Activated CD8-positive, alpha-beta memory T cell treated with anti-CD3 and anti-CD28 coated beads, Interleukin-2, amount 10 ng/mL, durations not matched to agents 7 days and 5 days (primary cell): ENCODE measurements at regions not wholly inside any gene's neighbourhood (a gene's known extent, or its start where the extent isn't known, plus 50 kb on each side); places are given as distances from the start of the nearest gene placed in this dataset.
"Not testable (repeated sequence)": the region's sequence is repeated elsewhere in the genome, so short reads cannot be mapped to it uniquely, and the experiment has no call there.

Experiments
- ATAC-seq: fragments of 150-1000 bp; cut with Tn5 transposase; one replicate; pipeline ENCODE4 v1.10.0; 2021; ENCODE audit warnings: moderate library complexity
- CTCF ChIA-PET: fragments of 350-600 bp; sonication (Branson Sonifier 250); formaldehyde crosslinking; loops from one replicate; lab custom pipeline; 2021; ENCODE audit warnings: antibody characterized with exemption; lab: Charles Lee
- DNase-seq: peaks from one replicate; pipeline ENCODE4 v3.0.0-alpha.2; 2020
- H3K27ac Mint-ChIP-seq: one replicate; pipeline ENCODE4 v1.8.0; 2021; ENCODE audit warnings: mild to moderate bottlenecking, mixed read lengths
- H3K27me3 Mint-ChIP-seq: one replicate; pipeline ENCODE4 v1.8.0; 2021; ENCODE audit warnings: mixed read lengths
- H3K36me3 Mint-ChIP-seq: one replicate; pipeline ENCODE4 v1.8.0; 2021; ENCODE audit warnings: mild to moderate bottlenecking, mixed read lengths
- H3K4me1 Mint-ChIP-seq: one replicate; pipeline ENCODE4 v1.8.0; 2021; ENCODE audit warnings: mixed read lengths
- H3K4me3 Mint-ChIP-seq: one replicate; pipeline ENCODE4 v1.8.0; 2021; ENCODE audit warnings: mild to moderate bottlenecking, moderate library complexity, mixed read lengths
- H3K9me3 Mint-ChIP-seq: one replicate; pipeline ENCODE4 v1.8.0; 2022; ENCODE audit warnings: low read depth, mixed read lengths

GRCh38 chr4:117135634-117136354 is 50.4 kb upstream of the TRAM1L1 start:
- CTCF ChIA-PET, result no interaction called here

GRCh38 chr4:117137145-117137544 is 51.8 kb upstream of the TRAM1L1 start:
- no peaks in the 10 kb centered on the region for H3K27me3 Mint-ChIP-seq
- no peaks in the 10 kb centered on the region for H3K36me3 Mint-ChIP-seq
- H3K27ac Mint-ChIP-seq, result no peak overlapping the region
- H3K4me1 Mint-ChIP-seq, result no peaks in the 10 kb centered on the region
- peaks cover 6% of the 10 kb centered on the region for H3K9me3 Mint-ChIP-seq
- DNase-seq, result no peak
- H3K4me3 Mint-ChIP-seq, result no peak overlapping the region
- CTCF ChIA-PET, result no interaction called here
- no peak for ATAC-seq

More at GRCh38 chr4:117135634-117136354, 50.4 kb upstream of the TRAM1L1 start:
- no peak for DNase-seq
- no peaks in the 10 kb centered on the region for H3K36me3 Mint-ChIP-seq
- no peaks in the 10 kb centered on the region for H3K27me3 Mint-ChIP-seq
- ATAC-seq, result no peak
- no peak overlapping the region for H3K27ac Mint-ChIP-seq
- H3K4me1 Mint-ChIP-seq, result no peaks in the 10 kb centered on the region
- H3K9me3 Mint-ChIP-seq, result peaks cover 5% of the 10 kb centered on the region
- H3K4me3 Mint-ChIP-seq, result no peak overlapping the region

- DNase-seq, H3K36me3 Mint-ChIP-seq, H3K27ac Mint-ChIP-seq, H3K4me3 Mint-ChIP-seq, H3K9me3 Mint-ChIP-seq, H3K27me3 Mint-ChIP-seq, CTCF ChIA-PET, ATAC-seq, H3K4me1 Mint-ChIP-seq: not testable (repeated sequence)
Observed at GRCh38 chr4:117138732-117139131, 53.4 kb upstream of the TRAM1L1 start.

- ATAC-seq (no peak), DNase-seq (no peak)
- H3K9me3 Mint-ChIP-seq, result peaks cover 10% of the 10 kb centered on the region
- H3K27ac Mint-ChIP-seq, result no peak overlapping the region
- H3K4me1 Mint-ChIP-seq, result no peaks in the 10 kb centered on the region
- no peaks in the 10 kb centered on the region for H3K27me3 Mint-ChIP-seq
- H3K4me3 Mint-ChIP-seq, result no peak overlapping the region
- no peaks in the 10 kb centered on the region for H3K36me3 Mint-ChIP-seq
- CTCF ChIA-PET, result no interaction called here
Observed at GRCh38 chr4:117154251-117154650, 68.9 kb upstream of the TRAM1L1 start.

DNA sequence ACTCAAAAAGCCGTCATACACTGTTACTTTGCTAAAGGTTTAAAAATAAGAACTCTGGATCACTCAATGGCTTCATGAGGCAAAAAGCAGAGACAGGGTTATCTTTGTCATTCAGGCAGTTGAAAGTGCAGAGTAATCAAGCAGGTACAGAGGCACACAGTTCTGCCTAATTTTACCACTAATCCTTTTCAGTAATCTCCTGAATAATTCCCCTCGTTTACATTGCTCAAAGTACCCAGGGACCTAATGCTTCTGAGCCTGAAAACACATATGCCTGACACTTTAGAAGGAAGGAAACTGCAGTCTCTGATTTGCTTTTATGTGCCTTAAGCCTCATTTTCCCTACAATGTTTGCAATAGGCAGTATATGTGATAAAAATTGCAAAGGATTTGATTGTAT is 71.4 kb upstream of the TRAM1L1 start:
- no peaks in the 10 kb centered on the region for H3K27me3 Mint-ChIP-seq
- H3K4me1 Mint-ChIP-seq, result no peaks in the 10 kb centered on the region
- CTCF ChIA-PET, result no interaction called here
- no peak for ATAC-seq
- peaks cover 3% of the 10 kb centered on the region for H3K9me3 Mint-ChIP-seq
- no peaks in the 10 kb centered on the region for H3K36me3 Mint-ChIP-seq
- no peak for DNase-seq
- H3K27ac Mint-ChIP-seq, result no peak overlapping the region
- no peak overlapping the region for H3K4me3 Mint-ChIP-seq

DNA sequence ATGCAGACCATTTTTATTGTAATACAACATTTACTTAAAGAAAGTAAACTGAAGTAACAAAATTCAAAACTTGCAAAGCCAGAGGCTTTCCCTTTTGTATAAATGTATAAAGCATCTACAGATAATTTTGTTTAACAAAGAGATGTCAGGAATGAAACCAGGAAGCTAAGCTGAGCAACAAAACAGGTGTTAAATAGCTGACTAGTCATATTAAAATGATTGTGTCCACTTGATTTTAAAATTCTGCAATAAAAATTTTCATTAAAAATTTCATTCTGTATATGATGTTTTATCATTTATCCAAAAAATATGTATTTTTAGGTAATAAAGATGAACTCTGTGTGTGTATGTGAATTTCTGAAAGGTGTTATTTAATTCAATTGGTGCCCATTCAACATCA is 72.0 kb upstream of the TRAM1L1 start:
- Mint-ChIP-seq H3K36me3 (no peaks in the 10 kb centered on the region), H3K4me3 (no peak overlapping the region), H3K27me3 (no peaks in the 10 kb centered on the region), H3K27ac (no peak overlapping the region), H3K4me1 (no peaks in the 10 kb centered on the region), H3K9me3 (no peaks in the 10 kb centered on the region)
- ATAC-seq (no peak), DNase-seq (no peak)
- CTCF ChIA-PET, result no interaction called here

- no peak for DNase-seq
- Mint-ChIP-seq H3K9me3 (no peaks in the 10 kb centered on the region), H3K4me3 (no peak overlapping the region), H3K4me1 (no peaks in the 10 kb centered on the region), H3K27me3 (no peaks in the 10 kb centered on the region), H3K27ac (no peak overlapping the region), H3K36me3 (no peaks in the 10 kb centered on the region)
- ATAC-seq, result no peak
- CTCF ChIA-PET, result no interaction called here
Observed at GRCh38 chr4:117162976-117163375, 77.6 kb upstream of the TRAM1L1 start.

DNA sequence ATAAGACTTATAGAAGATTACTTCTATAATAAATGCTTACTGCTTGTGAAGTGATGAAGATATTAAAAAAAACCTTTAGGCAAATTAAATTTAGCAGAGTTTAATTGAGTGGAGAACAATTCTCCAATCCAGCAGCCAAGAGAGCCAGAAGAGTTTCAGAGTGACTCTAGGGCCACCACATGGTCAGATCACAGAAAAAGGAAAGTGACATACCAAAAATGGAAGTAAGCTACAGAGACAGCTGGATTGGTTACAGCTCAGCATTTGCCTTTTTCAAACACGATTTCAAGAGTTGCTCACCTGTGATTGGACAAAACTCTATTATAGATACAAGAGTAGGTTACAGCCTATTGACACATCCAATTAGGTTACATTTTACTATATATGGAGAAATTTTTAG is 79.0 kb upstream of the TRAM1L1 start:
- Mint-ChIP-seq H3K4me3 (no peak overlapping the region), H3K36me3 (no peaks in the 10 kb centered on the region), H3K9me3 (no peaks in the 10 kb centered on the region), H3K27me3 (no peaks in the 10 kb centered on the region), H3K27ac (no peak overlapping the region), H3K4me1 (no peaks in the 10 kb centered on the region)
- ATAC-seq, result no peak
- no peak for DNase-seq
- CTCF ChIA-PET, result no interaction called here

- H3K36me3 Mint-ChIP-seq, H3K27me3 Mint-ChIP-seq, ATAC-seq, DNase-seq, H3K4me3 Mint-ChIP-seq, H3K4me1 Mint-ChIP-seq, CTCF ChIA-PET, H3K27ac Mint-ChIP-seq, H3K9me3 Mint-ChIP-seq: not testable (repeated sequence)
Observed at GRCh38 chr4:117175369-117175768, 90.0 kb upstream of the TRAM1L1 start.

- H3K27me3 Mint-ChIP-seq, result no peaks in the 10 kb centered on the region
- CTCF ChIA-PET, result no interaction called here
- H3K36me3 Mint-ChIP-seq, result no peaks in the 10 kb centered on the region
- no peak overlapping the region for H3K27ac Mint-ChIP-seq
- no peak overlapping the region for H3K4me3 Mint-ChIP-seq
- H3K9me3 Mint-ChIP-seq, result no peaks in the 10 kb centered on the region
- DNase-seq (no peak), ATAC-seq (no peak)
- no peaks in the 10 kb centered on the region for H3K4me1 Mint-ChIP-seq
Observed at GRCh38 chr4:117203231-117203630, 117.9 kb upstream of the TRAM1L1 start.

DNA sequence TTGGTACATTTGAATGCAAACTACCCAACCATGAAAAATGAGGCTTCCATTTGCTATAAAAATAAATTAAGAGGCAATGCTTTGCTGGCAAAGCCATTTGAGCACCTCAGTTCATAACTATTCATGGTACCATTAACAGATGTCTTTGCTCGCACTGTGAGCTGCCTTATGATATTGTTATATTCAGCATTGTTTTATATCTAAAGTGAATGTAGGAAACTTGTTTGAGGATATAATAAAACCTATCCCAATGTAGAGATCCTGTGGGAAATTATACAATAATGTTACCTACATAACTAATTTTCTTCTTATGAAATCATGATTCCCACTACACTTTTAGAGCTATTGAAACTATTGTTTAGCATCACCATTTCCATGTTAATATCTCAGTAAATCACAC is 125.2 kb upstream of the TRAM1L1 start:
- DNase-seq, result no peak
- H3K4me1 Mint-ChIP-seq, result no peaks in the 10 kb centered on the region
- no peak overlapping the region for H3K27ac Mint-ChIP-seq
- no peaks in the 10 kb centered on the region for H3K36me3 Mint-ChIP-seq
- no peaks in the 10 kb centered on the region for H3K9me3 Mint-ChIP-seq
- H3K27me3 Mint-ChIP-seq, result no peaks in the 10 kb centered on the region
- no peak overlapping the region for H3K4me3 Mint-ChIP-seq
- no peak for ATAC-seq
- CTCF ChIA-PET, result no interaction called here

DNA sequence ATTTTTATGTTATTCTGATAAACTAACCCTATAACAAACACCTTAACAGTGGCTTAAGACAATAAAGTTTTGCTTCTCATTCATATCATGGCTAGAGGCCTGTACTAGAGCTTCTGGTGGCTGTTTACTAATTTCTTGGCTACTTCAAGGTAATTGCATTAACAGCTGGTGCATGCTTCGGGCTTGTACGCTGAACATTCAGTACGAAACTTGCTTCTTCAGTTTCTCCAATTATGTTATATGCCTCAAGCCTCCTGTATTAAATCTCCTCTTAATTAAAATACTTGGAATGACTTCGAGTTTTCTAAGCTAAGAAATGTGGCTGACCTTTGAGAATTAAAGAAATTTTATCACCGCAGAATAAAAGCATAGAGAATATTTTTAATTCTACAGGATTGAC is 138.9 kb upstream of the TRAM1L1 start:
- ATAC-seq, result no peak
- H3K27me3 Mint-ChIP-seq, result no peaks in the 10 kb centered on the region
- no peaks in the 10 kb centered on the region for H3K4me1 Mint-ChIP-seq
- DNase-seq, result no peak
- no peaks in the 10 kb centered on the region for H3K36me3 Mint-ChIP-seq
- no peak overlapping the region for H3K27ac Mint-ChIP-seq
- no peak overlapping the region for H3K4me3 Mint-ChIP-seq
- H3K9me3 Mint-ChIP-seq, result no peaks in the 10 kb centered on the region
- CTCF ChIA-PET, result no interaction called here

DNA sequence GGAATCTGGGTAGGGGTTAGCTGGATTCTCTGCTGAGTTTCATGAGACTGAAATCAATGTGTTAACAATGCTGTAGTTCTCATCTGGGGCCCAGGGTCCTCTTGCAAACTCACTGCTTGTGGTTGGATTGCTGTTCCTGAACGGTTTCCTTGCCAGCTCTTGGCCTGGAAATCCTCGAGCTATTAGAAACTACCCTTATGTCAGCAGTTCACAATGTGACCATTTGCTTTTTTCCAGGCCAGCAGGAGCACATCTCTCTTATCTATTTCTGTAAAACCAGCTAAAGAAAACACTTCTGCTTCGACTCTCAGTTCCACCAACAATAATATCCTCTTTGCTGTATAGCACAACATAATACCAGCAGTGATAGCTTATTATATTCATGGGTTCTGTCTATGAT is 140.1 kb upstream of the TRAM1L1 start:
- Mint-ChIP-seq H3K36me3 (no peaks in the 10 kb centered on the region), H3K27ac (no peak overlapping the region), H3K27me3 (no peaks in the 10 kb centered on the region), H3K4me3 (no peak overlapping the region), H3K4me1 (no peaks in the 10 kb centered on the region), H3K9me3 (no peaks in the 10 kb centered on the region)
- no peak for DNase-seq
- CTCF ChIA-PET, result no interaction called here
- ATAC-seq, result no peak

GRCh38 chr4:117227925-117228324 is 142.5 kb upstream of the TRAM1L1 start:
- no peaks in the 10 kb centered on the region for H3K27me3 Mint-ChIP-seq
- DNase-seq (no peak), ATAC-seq (no peak)
- no peak overlapping the region for H3K27ac Mint-ChIP-seq
- CTCF ChIA-PET, result no interaction called here
- H3K9me3 Mint-ChIP-seq, result no peaks in the 10 kb centered on the region
- H3K4me1 Mint-ChIP-seq, result no peaks in the 10 kb centered on the region
- no peak overlapping the region for H3K4me3 Mint-ChIP-seq
- H3K36me3 Mint-ChIP-seq, result no peaks in the 10 kb centered on the region

DNA sequence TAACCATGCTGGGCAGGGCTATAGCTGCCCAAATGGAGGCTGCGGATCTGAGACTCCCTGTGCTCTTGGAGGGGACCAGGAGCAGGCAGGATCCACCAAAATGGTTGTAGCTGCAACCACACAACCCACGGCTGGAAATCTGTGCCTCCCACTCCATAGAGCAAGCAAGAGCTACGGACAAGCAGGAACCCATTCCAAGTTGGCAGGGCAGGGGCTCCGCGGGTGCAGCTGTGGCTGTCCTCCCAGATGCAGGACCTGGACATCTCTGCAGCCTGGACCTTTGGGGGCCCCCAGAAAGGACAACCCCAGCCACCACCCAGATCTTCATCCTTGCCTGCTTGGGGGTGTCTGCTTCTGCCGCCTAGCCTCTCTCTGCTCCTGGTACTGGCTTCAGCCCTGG is 154.1 kb upstream of the TRAM1L1 start:
- ATAC-seq (no peak), DNase-seq (no peak)
- Mint-ChIP-seq H3K27ac (no peak overlapping the region), H3K36me3 (no peaks in the 10 kb centered on the region), H3K4me3 (no peak overlapping the region), H3K4me1 (no peaks in the 10 kb centered on the region), H3K9me3 (peaks cover 2% of the 10 kb centered on the region), H3K27me3 (no peaks in the 10 kb centered on the region)
- CTCF ChIA-PET, result no interaction called here
